Activated naive CD8-positive, alpha-beta T cell treated with anti-CD3 and anti-CD28 coated beads for 36 hours (primary cell): ENCODE measurements at regions not wholly inside any gene's neighbourhood (a gene's known extent, or its start where the extent isn't known, plus 50 kb on each side); places are given as distances from the start of the nearest gene placed in this dataset.

ENCODE experiments used
- DNase-seq: peaks from one replicate; pipeline ENCODE4 v3.0.0; 2021
- H3K27ac Mint-ChIP-seq: one replicate; pipeline ENCODE4 v1.8.0; 2022; ENCODE audit warnings: mild to moderate bottlenecking, moderate library complexity, mixed read lengths
- H3K27me3 Mint-ChIP-seq: one replicate; pipeline ENCODE4 v1.8.0; 2022; ENCODE audit warnings: mild to moderate bottlenecking, mixed read lengths
- H3K36me3 Mint-ChIP-seq: one replicate; pipeline ENCODE4 v1.8.0; 2021; ENCODE audit warnings: mild to moderate bottlenecking, mixed read lengths
- H3K4me1 Mint-ChIP-seq: one replicate; pipeline ENCODE4 v1.8.0; 2021; ENCODE audit warnings: mixed read lengths
- H3K4me3 Mint-ChIP-seq: one replicate; pipeline ENCODE4 v1.8.0; 2022; ENCODE audit warnings: mild to moderate bottlenecking, moderate library complexity, mixed read lengths
- H3K9me3 Mint-ChIP-seq: one replicate; pipeline ENCODE4 v1.8.0; 2022; ENCODE audit warnings: mixed read lengths

GRCh38 chr2:106664669-106665068, 177.5 kb downstream of the CD8B2 start:
- no peaks in the 10 kb centered on the region for H3K36me3 Mint-ChIP-seq
- no peak overlapping the region for H3K27ac Mint-ChIP-seq
- peaks cover 2% of the 10 kb centered on the region for H3K9me3 Mint-ChIP-seq
- no peak overlapping the region for H3K4me3 Mint-ChIP-seq
- H3K27me3 Mint-ChIP-seq: peaks cover 5% of the 10 kb centered on the region
- no peak for DNase-seq
- H3K4me1 Mint-ChIP-seq: peaks cover 2% of the 10 kb centered on the region

- Mint-ChIP-seq H3K27ac (no peak overlapping the region), H3K27me3 (peaks cover 5% of the 10 kb centered on the region), H3K4me3 (no peak overlapping the region), H3K9me3 (peaks cover 2% of the 10 kb centered on the region), H3K36me3 (no peaks in the 10 kb centered on the region), H3K4me1 (peaks cover 2% of the 10 kb centered on the region)
- DNase-seq: no peak
Observed at GRCh38 chr2:106667478-106668070, 180.4 kb downstream of the CD8B2 start.

- no peaks in the 10 kb centered on the region for H3K4me1 Mint-ChIP-seq
- no peak overlapping the region for H3K4me3 Mint-ChIP-seq
- DNase-seq: no peak
- H3K27me3 Mint-ChIP-seq: peaks cover 28% of the 10 kb centered on the region
- H3K36me3 Mint-ChIP-seq: no peaks in the 10 kb centered on the region
- H3K9me3 Mint-ChIP-seq: no peaks in the 10 kb centered on the region
- no peak overlapping the region for H3K27ac Mint-ChIP-seq
Observed at GRCh38 chr2:106685180-106685897, 198.2 kb downstream of the CD8B2 start.

- H3K36me3 Mint-ChIP-seq: no peaks in the 10 kb centered on the region
- H3K4me3 Mint-ChIP-seq: no peak overlapping the region
- H3K9me3 Mint-ChIP-seq: no peaks in the 10 kb centered on the region
- no peak overlapping the region for H3K27ac Mint-ChIP-seq
- H3K27me3 Mint-ChIP-seq: peaks cover 28% of the 10 kb centered on the region
- no peaks in the 10 kb centered on the region for H3K4me1 Mint-ChIP-seq
- no peak for DNase-seq
Observed at GRCh38 chr2:106686814-106687213, 199.2 kb downstream of the ST6GAL2 start.

GRCh38 chr2:106694964-106695470, 190.9 kb downstream of the ST6GAL2 start:
- no peak overlapping the region for H3K4me3 Mint-ChIP-seq
- no peaks in the 10 kb centered on the region for H3K27me3 Mint-ChIP-seq
- no peak for DNase-seq
- H3K9me3 Mint-ChIP-seq: no peaks in the 10 kb centered on the region
- H3K27ac Mint-ChIP-seq: no peak overlapping the region
- H3K36me3 Mint-ChIP-seq: no peaks in the 10 kb centered on the region
- no peaks in the 10 kb centered on the region for H3K4me1 Mint-ChIP-seq

GRCh38 chr2:106695919-106696318, 190.0 kb downstream of the ST6GAL2 start:
- Mint-ChIP-seq H3K9me3 (no peaks in the 10 kb centered on the region), H3K4me1 (no peaks in the 10 kb centered on the region), H3K27ac (no peak overlapping the region), H3K36me3 (no peaks in the 10 kb centered on the region), H3K27me3 (no peaks in the 10 kb centered on the region), H3K4me3 (no peak overlapping the region)
- no peak for DNase-seq

- H3K4me3 Mint-ChIP-seq: no peak overlapping the region
- H3K27me3 Mint-ChIP-seq: peaks cover 4% of the 10 kb centered on the region
- H3K27ac Mint-ChIP-seq: no peak overlapping the region
- H3K36me3 Mint-ChIP-seq: no peaks in the 10 kb centered on the region
- DNase-seq: no peak
- no peaks in the 10 kb centered on the region for H3K4me1 Mint-ChIP-seq
- H3K9me3 Mint-ChIP-seq: no peaks in the 10 kb centered on the region
Observed at GRCh38 chr2:106700616-106701015, 185.4 kb downstream of the ST6GAL2 start.

- no peaks in the 10 kb centered on the region for H3K36me3 Mint-ChIP-seq
- peaks cover 4% of the 10 kb centered on the region for H3K27me3 Mint-ChIP-seq
- H3K9me3 Mint-ChIP-seq: no peaks in the 10 kb centered on the region
- DNase-seq: no peak
- H3K27ac Mint-ChIP-seq: no peak overlapping the region
- no peaks in the 10 kb centered on the region for H3K4me1 Mint-ChIP-seq
- no peak overlapping the region for H3K4me3 Mint-ChIP-seq
Observed at GRCh38 chr2:106701203-106702022, 184.6 kb downstream of the ST6GAL2 start.

GRCh38 chr2:106703161-106703560, 182.8 kb downstream of the ST6GAL2 start:
- H3K4me1 Mint-ChIP-seq: no peaks in the 10 kb centered on the region
- no peak for DNase-seq
- H3K9me3 Mint-ChIP-seq: no peaks in the 10 kb centered on the region
- H3K4me3 Mint-ChIP-seq: no peak overlapping the region
- no peak overlapping the region for H3K27ac Mint-ChIP-seq
- peaks cover 4% of the 10 kb centered on the region for H3K27me3 Mint-ChIP-seq
- H3K36me3 Mint-ChIP-seq: no peaks in the 10 kb centered on the region

GRCh38 chr2:106704798-106705197, 181.2 kb downstream of the ST6GAL2 start:
- Mint-ChIP-seq H3K4me3 (no peak overlapping the region), H3K4me1 (no peaks in the 10 kb centered on the region), H3K36me3 (no peaks in the 10 kb centered on the region), H3K27me3 (peaks cover 9% of the 10 kb centered on the region), H3K27ac (no peak overlapping the region), H3K9me3 (no peaks in the 10 kb centered on the region)
- DNase-seq: no peak

- no peaks in the 10 kb centered on the region for H3K36me3 Mint-ChIP-seq
- H3K4me1 Mint-ChIP-seq: no peaks in the 10 kb centered on the region
- H3K4me3 Mint-ChIP-seq: no peak overlapping the region
- no peak overlapping the region for H3K27ac Mint-ChIP-seq
- no peak for DNase-seq
- peaks cover 9% of the 10 kb centered on the region for H3K27me3 Mint-ChIP-seq
- no peaks in the 10 kb centered on the region for H3K9me3 Mint-ChIP-seq
Observed at GRCh38 chr2:106705877-106706276, 180.1 kb downstream of the ST6GAL2 start.

- no peak for DNase-seq
- Mint-ChIP-seq H3K27me3 (peaks cover 9% of the 10 kb centered on the region), H3K27ac (no peak overlapping the region)
Observed at GRCh38 chr2:106706283-106706682, 179.7 kb downstream of the ST6GAL2 start.

GRCh38 chr2:106708209-106708608, 177.8 kb downstream of the ST6GAL2 start:
- Mint-ChIP-seq H3K4me1 (no peaks in the 10 kb centered on the region), H3K36me3 (no peaks in the 10 kb centered on the region), H3K27ac (no peak overlapping the region), H3K9me3 (peaks cover 3% of the 10 kb centered on the region), H3K27me3 (peaks cover 9% of the 10 kb centered on the region), H3K4me3 (no peak overlapping the region)
- DNase-seq: no peak

More at GRCh38 chr2:106706283-106706682, 179.7 kb downstream of the ST6GAL2 start:
- H3K36me3 Mint-ChIP-seq: no peaks in the 10 kb centered on the region
- no peak overlapping the region for H3K4me3 Mint-ChIP-seq
- H3K9me3 Mint-ChIP-seq: no peaks in the 10 kb centered on the region
- H3K4me1 Mint-ChIP-seq: no peaks in the 10 kb centered on the region

- Mint-ChIP-seq H3K9me3 (peaks cover 3% of the 10 kb centered on the region), H3K4me1 (no peaks in the 10 kb centered on the region), H3K27me3 (peaks cover 11% of the 10 kb centered on the region), H3K4me3 (no peak overlapping the region), H3K27ac (no peak overlapping the region), H3K36me3 (no peaks in the 10 kb centered on the region)
- DNase-seq: no peak
Observed at GRCh38 chr2:106709229-106709628, 176.7 kb downstream of the ST6GAL2 start.

GRCh38 chr2:106719222-106719621, 166.7 kb downstream of the ST6GAL2 start:
- Mint-ChIP-seq H3K9me3 (peaks cover 2% of the 10 kb centered on the region), H3K4me3 (no peak overlapping the region), H3K27ac (no peak overlapping the region), H3K36me3 (no peaks in the 10 kb centered on the region), H3K4me1 (no peaks in the 10 kb centered on the region), H3K27me3 (no peaks in the 10 kb centered on the region)
- no peak for DNase-seq
